ENCODE measurements at regions not wholly inside any gene's neighbourhood (a gene's known extent, or its start where the extent isn't known, plus 50 kb on each side); places are given as distances from the start of the nearest gene placed in this dataset.

DNA sequence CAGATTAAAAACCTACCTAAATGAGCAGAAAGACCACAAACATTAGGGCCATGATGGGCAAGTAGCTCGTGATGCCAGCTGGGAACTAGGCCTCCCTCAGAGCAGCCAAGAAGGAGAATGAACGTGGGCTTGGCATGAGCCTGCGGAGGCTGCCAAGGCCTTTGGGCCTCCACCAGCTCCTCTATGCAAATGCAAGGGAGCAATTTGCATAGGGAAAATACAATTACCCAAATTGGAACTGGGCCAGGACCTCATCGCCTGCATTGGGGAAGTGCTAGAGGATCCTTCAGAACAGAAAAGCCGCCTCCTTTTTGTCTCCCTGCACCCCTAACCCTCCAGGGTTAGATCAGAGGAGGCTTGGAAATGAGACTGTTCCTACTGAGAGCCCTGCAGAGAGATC, 326.4 kb downstream of the SMAD2 start:
- WGBS (ENCODE audit: extremely low coverage, insufficient coverage, low lambda C conversion rate), result no CpG with 5 or more reads among the region's 5 CpGs
- Histone ChIP-seq H4K8ac (ENCODE audit: low read depth, low read length) (no peak overlapping the region), H4K5ac (ENCODE audit: low read length) (no peak overlapping the region), H3K36me3 (ENCODE audit: control insufficient read depth, insufficient read depth, low read length) (no peaks in the 10 kb centered on the region), H3K27me3 (ENCODE audit: insufficient read depth, low read length, poor library complexity) (no peaks in the 10 kb centered on the region), H3K56ac (ENCODE audit: low read length) (no peak overlapping the region), H3K79me2 (ENCODE audit: control insufficient read depth, insufficient read depth, low read length) (no peaks in the 10 kb centered on the region), H3K4ac (ENCODE audit: low read depth, low read length) (no peak overlapping the region), H3K18ac (ENCODE audit: low read length) (no peak overlapping the region), H3K4me1 (ENCODE audit: control insufficient read depth, low read depth, low read length) (peaks cover 9% of the 10 kb centered on the region), H2BK5ac (ENCODE audit: low read length) (no peak overlapping the region), H3K27ac (ENCODE audit: low read depth, low read length) (no peak overlapping the region), H2BK15ac (replicated peaks; ENCODE audit: low read depth) (no peak overlapping the region), H2BK120ac (ENCODE audit: low read depth, low read length) (no peak overlapping the region), H3K79me1 (ENCODE audit: low read length) (no peaks in the 10 kb centered on the region), H3K9ac (ENCODE audit: low read length) (no peak overlapping the region), H2AK5ac (ENCODE audit: low read length) (no peak overlapping the region), H3K4me2 (ENCODE audit: low read length) (no peak overlapping the region), H3K4me3 (ENCODE audit: low read length) (no peak overlapping the region), H3K23ac (ENCODE audit: low read length) (no peak overlapping the region)
- no peak for DNase-seq

DNA sequence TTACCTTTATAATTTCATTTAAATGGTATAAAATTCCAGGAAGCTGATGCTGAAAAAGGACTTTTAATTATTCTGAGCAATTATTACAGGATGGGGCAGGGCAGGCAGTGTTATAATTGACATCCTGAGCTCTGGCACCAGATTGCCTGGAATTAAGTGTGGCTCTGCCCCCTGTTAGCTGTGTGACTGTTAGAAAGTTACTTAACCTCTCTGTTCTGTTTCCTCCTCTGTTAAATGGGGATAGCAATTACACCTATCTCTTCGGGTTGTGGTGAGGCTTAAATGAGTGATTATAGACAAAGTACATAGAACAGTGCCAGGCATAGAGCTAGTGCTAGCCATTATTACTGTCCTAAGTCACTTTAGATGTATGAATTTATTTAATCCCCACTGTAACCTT, 327.3 kb downstream of the SMAD2 start:
- no CpG with 5 or more reads among the region's 1 CpG for WGBS (ENCODE audit: extremely low coverage, insufficient coverage, low lambda C conversion rate)
- H4K5ac ChIP-seq (ENCODE audit: low read length), result no peak overlapping the region
- H2BK15ac ChIP-seq (replicated peaks; ENCODE audit: low read depth), result no peak overlapping the region
- H3K4me1 ChIP-seq (ENCODE audit: control insufficient read depth, low read depth, low read length), result peaks cover 9% of the 10 kb centered on the region
- no peak overlapping the region for H4K8ac ChIP-seq (ENCODE audit: low read depth, low read length)
- H2BK5ac ChIP-seq (ENCODE audit: low read length), result no peak overlapping the region
- no peak overlapping the region for H3K27ac ChIP-seq (ENCODE audit: low read depth, low read length)
- H2AK5ac ChIP-seq (ENCODE audit: low read length), result no peak overlapping the region
- H3K36me3 ChIP-seq (ENCODE audit: control insufficient read depth, insufficient read depth, low read length), result no peaks in the 10 kb centered on the region
- no peak overlapping the region for H3K23ac ChIP-seq (ENCODE audit: low read length)
- no peak overlapping the region for H3K18ac ChIP-seq (ENCODE audit: low read length)
- H3K79me2 ChIP-seq (ENCODE audit: control insufficient read depth, insufficient read depth, low read length), result no peaks in the 10 kb centered on the region
- no peak overlapping the region for H3K4me2 ChIP-seq (ENCODE audit: low read length)
- no peak overlapping the region for H3K56ac ChIP-seq (ENCODE audit: low read length)
- H3K4ac ChIP-seq (ENCODE audit: low read depth, low read length), result no peak overlapping the region
- no peak for DNase-seq
- no peak overlapping the region for H3K4me3 ChIP-seq (ENCODE audit: low read length)
- H3K27me3 ChIP-seq (ENCODE audit: insufficient read depth, low read length, poor library complexity), result no peaks in the 10 kb centered on the region
- H3K79me1 ChIP-seq (ENCODE audit: low read length), result no peaks in the 10 kb centered on the region
- H3K9ac ChIP-seq (ENCODE audit: low read length), result no peak overlapping the region
- no peak overlapping the region for H2BK120ac ChIP-seq (ENCODE audit: low read depth, low read length)

DNA sequence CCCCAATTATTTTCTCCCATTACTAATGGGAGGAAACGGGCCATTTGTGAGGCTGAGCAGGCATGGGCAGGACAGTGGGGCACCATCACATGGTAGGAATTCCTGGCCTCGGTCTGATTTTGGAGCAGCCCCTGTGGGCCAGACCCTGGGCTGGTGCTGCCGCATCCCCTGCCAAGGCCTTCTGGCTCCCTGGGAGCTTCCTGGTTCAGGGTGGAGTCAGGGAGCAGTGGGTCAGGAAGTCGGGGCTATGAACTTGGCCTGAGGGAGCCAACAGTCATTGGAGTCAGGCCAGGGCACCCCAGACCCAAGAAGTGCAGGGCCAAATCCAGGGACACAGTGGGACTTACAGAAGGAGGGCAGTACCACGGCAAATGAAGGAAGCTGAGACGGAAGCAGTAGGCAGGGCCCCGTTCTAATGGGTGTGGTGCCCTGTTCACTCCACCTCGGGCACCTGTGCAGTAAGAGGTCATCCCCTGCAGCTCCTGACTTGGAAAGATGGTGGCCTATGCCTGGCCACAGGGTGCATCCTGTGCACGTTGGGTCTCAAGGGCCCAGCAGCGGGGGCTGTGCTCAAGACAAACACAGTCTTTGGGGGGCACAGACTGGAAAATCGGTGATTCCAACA, 328.1 kb downstream of the SMAD2 start:
- H3K79me2 ChIP-seq (ENCODE audit: control insufficient read depth, insufficient read depth, low read length), result no peaks in the 10 kb centered on the region

DNA sequence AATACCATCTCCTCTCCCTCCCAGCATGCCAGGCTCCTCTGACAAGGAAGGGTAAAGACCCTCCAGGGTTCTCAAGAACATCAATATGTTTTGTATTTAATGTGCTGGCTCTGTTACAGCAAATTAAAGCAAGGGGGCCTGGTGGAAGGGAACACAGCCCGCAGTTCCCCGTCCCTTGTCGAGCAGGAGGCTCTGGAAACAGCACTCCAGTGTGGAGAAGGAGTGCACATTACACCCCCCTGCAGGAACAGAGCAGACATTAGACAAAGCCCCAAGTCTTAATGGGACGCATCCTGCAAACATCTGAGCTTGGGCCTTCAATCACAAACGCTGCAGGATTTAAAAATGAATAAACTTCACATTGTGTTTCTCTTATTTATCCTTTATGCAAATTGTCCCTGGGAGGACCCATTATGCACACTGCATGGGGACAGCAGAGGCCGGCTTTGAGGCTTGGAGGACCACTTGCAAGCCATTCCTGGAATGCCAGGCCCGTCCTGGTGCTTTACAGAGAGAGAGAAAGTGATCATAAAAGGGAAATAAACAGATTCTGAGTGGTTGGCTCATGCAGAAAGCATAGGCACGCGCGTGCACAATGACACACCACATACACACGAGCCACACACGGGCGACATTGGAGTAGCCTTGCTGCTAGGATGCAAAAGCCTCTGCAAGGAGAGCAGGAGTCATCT, 328.7 kb downstream of the SMAD2 start:
- Histone ChIP-seq H4K8ac (ENCODE audit: low read depth, low read length) (no peak overlapping the region), H3K79me2 (ENCODE audit: control insufficient read depth, insufficient read depth, low read length) (no peaks in the 10 kb centered on the region), H2AK5ac (ENCODE audit: low read length) (no peak overlapping the region), H3K4me3 (ENCODE audit: low read length) (no peak overlapping the region), H3K23ac (ENCODE audit: low read length) (no peak overlapping the region), H3K4ac (ENCODE audit: low read depth, low read length) (no peak overlapping the region), H4K5ac (ENCODE audit: low read length) (no peak overlapping the region), H2BK15ac (replicated peaks; ENCODE audit: low read depth) (no peak overlapping the region), H3K4me2 (ENCODE audit: low read length) (no peak overlapping the region), H3K9ac (ENCODE audit: low read length) (no peak overlapping the region), H2BK120ac (ENCODE audit: low read depth, low read length) (no peak overlapping the region), H3K79me1 (ENCODE audit: low read length) (no peaks in the 10 kb centered on the region), H3K27me3 (ENCODE audit: insufficient read depth, low read length, poor library complexity) (no peaks in the 10 kb centered on the region), H3K56ac (ENCODE audit: low read length) (no peak overlapping the region), H2BK5ac (ENCODE audit: low read length) (no peak overlapping the region), H3K18ac (ENCODE audit: low read length) (no peak overlapping the region), H3K27ac (ENCODE audit: low read depth, low read length) (no peak overlapping the region), H3K4me1 (ENCODE audit: control insufficient read depth, low read depth, low read length) (peaks cover 6% of the 10 kb centered on the region), H3K36me3 (ENCODE audit: control insufficient read depth, insufficient read depth, low read length) (no peaks in the 10 kb centered on the region)
- WGBS (ENCODE audit: extremely low coverage, insufficient coverage, low lambda C conversion rate), result no CpG with 5 or more reads among the region's 13 CpGs
- DNase-seq, result no peak

More for the DNA sequence above, 328.1 kb downstream of the SMAD2 start:
- H3K36me3 ChIP-seq (ENCODE audit: control insufficient read depth, insufficient read depth, low read length), result no peaks in the 10 kb centered on the region
- H3K4ac ChIP-seq (ENCODE audit: low read depth, low read length), result no peak overlapping the region
- no peak overlapping the region for H3K4me3 ChIP-seq (ENCODE audit: low read length)
- no peak overlapping the region for H3K23ac ChIP-seq (ENCODE audit: low read length)
- H2BK120ac ChIP-seq (ENCODE audit: low read depth, low read length), result no peak overlapping the region
- H3K79me1 ChIP-seq (ENCODE audit: low read length), result no peaks in the 10 kb centered on the region
- no peak overlapping the region for H2AK5ac ChIP-seq (ENCODE audit: low read length)
- WGBS (ENCODE audit: extremely low coverage, insufficient coverage, low lambda C conversion rate), result no CpG with 5 or more reads among the region's 11 CpGs
- no peak overlapping the region for H3K4me2 ChIP-seq (ENCODE audit: low read length)
- H3K9ac ChIP-seq (ENCODE audit: low read length), result no peak overlapping the region
- H2BK5ac ChIP-seq (ENCODE audit: low read length), result no peak overlapping the region
- H4K8ac ChIP-seq (ENCODE audit: low read depth, low read length), result no peak overlapping the region
- peaks cover 8% of the 10 kb centered on the region for H3K4me1 ChIP-seq (ENCODE audit: control insufficient read depth, low read depth, low read length)
- no peak for DNase-seq
- H2BK15ac ChIP-seq (replicated peaks; ENCODE audit: low read depth), result no peak overlapping the region
- no peak overlapping the region for H3K27ac ChIP-seq (ENCODE audit: low read depth, low read length)
- no peaks in the 10 kb centered on the region for H3K27me3 ChIP-seq (ENCODE audit: insufficient read depth, low read length, poor library complexity)
- no peak overlapping the region for H3K56ac ChIP-seq (ENCODE audit: low read length)
- no peak overlapping the region for H4K5ac ChIP-seq (ENCODE audit: low read length)
- H3K18ac ChIP-seq (ENCODE audit: low read length), result no peak overlapping the region

DNA sequence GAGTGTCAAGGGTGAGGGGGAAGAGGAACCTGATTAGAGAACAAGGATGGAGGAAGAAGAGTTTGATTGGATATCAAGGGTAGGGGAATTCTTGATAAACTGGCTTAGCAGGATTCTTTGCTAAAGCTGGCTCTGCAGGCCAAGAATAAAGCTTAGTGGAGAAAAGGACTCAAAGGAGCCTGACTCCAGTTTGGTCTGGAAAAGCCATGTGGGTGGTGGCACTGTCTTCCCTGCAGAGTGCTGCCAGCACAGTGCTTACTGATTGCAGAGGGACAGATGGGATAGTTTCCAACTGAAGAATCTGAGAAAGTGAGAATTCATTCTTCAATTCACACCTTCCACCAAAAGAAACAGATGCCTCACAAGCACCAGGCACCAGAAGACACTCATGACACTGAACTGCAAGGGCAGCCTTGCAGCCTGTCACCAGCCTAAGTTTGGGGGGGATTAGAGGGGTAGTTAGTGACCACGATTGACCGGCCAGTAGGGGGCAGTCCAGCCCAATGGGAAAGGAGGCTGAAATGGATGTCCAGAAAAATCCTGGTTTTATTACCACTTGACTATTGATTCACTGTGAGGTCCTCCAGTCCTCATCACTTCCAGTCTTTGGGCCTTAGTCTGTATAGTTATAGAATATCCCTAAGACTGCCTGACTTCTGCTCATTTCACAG, 334.5 kb downstream of the SMAD2 start:
- no peaks in the 10 kb centered on the region for H3K79me1 ChIP-seq (ENCODE audit: low read length)
- no peak overlapping the region for H3K4me3 ChIP-seq (ENCODE audit: low read length)
- no peak overlapping the region for H4K8ac ChIP-seq (ENCODE audit: low read depth, low read length)
- DNase-seq, result peak; percentile 70
- H3K36me3 ChIP-seq (ENCODE audit: control insufficient read depth, insufficient read depth, low read length), result no peaks in the 10 kb centered on the region
- H3K4ac ChIP-seq (ENCODE audit: low read depth, low read length), result no peak overlapping the region
- H3K4me2 ChIP-seq (ENCODE audit: low read length), result no peak overlapping the region
- no peak overlapping the region for H2BK5ac ChIP-seq (ENCODE audit: low read length)
- no CpG with 5 or more reads among the region's 2 CpGs for WGBS (ENCODE audit: extremely low coverage, insufficient coverage, low lambda C conversion rate)
- no peak overlapping the region for H2BK120ac ChIP-seq (ENCODE audit: low read depth, low read length)
- H3K27me3 ChIP-seq (ENCODE audit: insufficient read depth, low read length, poor library complexity), result no peaks in the 10 kb centered on the region
- no peak overlapping the region for H3K27ac ChIP-seq (ENCODE audit: low read depth, low read length)
- no peak overlapping the region for H2BK15ac ChIP-seq (replicated peaks; ENCODE audit: low read depth)
- no peak overlapping the region for H2AK5ac ChIP-seq (ENCODE audit: low read length)
- no peak overlapping the region for H3K23ac ChIP-seq (ENCODE audit: low read length)
- H3K79me2 ChIP-seq (ENCODE audit: control insufficient read depth, insufficient read depth, low read length), result no peaks in the 10 kb centered on the region
- H4K5ac ChIP-seq (ENCODE audit: low read length), result no peak overlapping the region
- H3K9ac ChIP-seq (ENCODE audit: low read length), result no peak overlapping the region
- peaks cover 2% of the 10 kb centered on the region for H3K4me1 ChIP-seq (ENCODE audit: control insufficient read depth, low read depth, low read length)
- H3K56ac ChIP-seq (ENCODE audit: low read length), result no peak overlapping the region
- H3K18ac ChIP-seq (ENCODE audit: low read length), result no peak overlapping the region

All from mesendoderm (in vitro differentiated cells).